Erythroblast (primary cell): ENCODE measurements at regions not wholly inside any gene's neighbourhood (a gene's known extent, or its start where the extent isn't known, plus 50 kb on each side); places are given as distances from the start of the nearest gene placed in this dataset.

Experiments
- DNase-seq, 2 experiments: peaks; one replicate each; lab custom pipeline; 2025; lab: John Stamatoyannopoulos, UW
- GATA1 ChIP-seq: IDR thresholded peaks from 2 replicates; pipeline ENCODE4 v1.6.1; 2011; ENCODE audit warnings: low read depth, mild to moderate bottlenecking, control low read depth, low read length, moderate library complexity
- POLR2A ChIP-seq: IDR thresholded peaks from 2 replicates; pipeline ENCODE4 v1.6.1; 2011; ENCODE audit warnings: mild to moderate bottlenecking, low read length

GRCh38 chr2:12941203-12941602, 224.5 kb downstream of the TRIB2 start:
- no peak for DNase-seq
- TF ChIP-seq GATA1 (no peak), POLR2A (no peak)

GRCh38 chr2:12948231-12948960, 231.7 kb downstream of the TRIB2 start:
- no peak for DNase-seq
- no peak for TF ChIP-seq GATA1
- TF ChIP-seq POLR2A: no peak

DNA sequence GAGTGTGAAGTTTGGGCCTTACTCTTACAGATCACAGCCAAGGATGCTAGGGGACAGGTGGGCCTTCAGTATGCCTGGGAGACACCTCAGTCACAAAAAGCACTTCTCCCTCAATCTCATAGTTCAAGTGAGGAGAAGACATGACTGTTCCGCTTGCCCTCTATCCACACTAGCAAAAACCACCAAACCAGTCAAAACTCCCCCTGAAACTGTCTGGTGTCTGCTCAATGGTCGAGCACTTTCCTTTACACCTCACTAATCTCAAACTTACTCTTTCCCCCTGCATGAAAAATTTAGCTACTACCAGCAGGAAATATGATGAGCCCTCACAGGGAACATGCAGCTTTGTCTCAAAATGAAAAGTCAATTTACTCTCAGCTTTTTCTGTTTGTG, 232.2 kb downstream of the TRIB2 start:
- no peak for TF ChIP-seq GATA1
- no peak for TF ChIP-seq POLR2A
- no peak for DNase-seq

GRCh38 chr2:12949406-12949805, 232.7 kb downstream of the TRIB2 start:
- no peak for DNase-seq
- TF ChIP-seq GATA1: no peak

DNA sequence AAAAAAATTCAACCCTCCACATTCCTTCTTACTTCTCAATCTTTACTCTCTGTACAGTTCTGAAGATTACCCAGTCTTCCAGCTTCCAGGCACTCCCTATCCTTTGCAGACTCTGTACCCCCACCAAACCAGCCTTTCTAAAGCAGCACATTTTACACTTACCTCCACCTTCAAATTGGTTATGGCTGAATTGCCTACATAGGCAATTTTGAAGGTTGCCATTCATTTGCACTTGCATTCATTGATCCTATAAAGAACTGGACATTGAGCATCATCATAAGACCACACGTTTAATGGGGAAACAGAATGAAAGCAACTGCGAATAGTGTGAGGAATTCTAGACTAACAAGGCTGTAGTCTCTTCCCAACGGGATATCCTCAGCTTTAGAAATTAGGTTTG, 233.4 kb downstream of the TRIB2 start:
- no peak for DNase-seq
- no peak for TF ChIP-seq POLR2A
- no peak for TF ChIP-seq GATA1

DNA sequence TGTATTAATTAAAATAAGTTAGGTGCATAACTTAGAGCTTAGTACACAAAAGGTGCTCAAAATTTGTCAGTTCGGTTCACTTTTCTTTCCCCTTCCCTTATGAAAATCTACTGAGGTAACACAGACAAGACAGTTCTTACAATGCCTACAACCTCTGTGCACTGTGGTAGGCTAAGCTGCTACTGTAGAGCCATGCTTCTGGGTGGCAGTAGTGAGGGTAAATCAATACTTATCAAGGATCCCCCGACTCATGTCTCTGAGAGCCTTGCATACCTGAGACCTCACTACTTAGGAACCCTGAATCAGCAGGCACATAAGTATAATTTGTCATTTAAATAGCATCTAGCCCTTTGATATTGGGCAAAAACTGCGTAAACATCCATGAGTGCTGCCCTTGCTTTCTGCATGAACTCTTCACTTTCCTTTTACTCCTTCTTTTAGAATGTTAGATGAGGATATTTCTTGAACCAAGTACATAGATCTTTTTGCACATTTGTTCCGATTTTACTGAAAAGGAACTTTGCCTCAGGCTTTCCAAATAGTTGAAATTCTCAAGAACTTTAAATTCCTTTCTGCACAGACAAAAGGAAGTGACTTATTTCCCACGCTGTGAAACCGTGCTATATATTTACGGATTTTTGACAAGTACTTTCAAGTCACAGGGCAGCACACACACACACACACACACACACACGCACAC, 234.4 kb downstream of the TRIB2 start:
- DNase-seq: no peak
- TF ChIP-seq GATA1 (no peak), POLR2A (no peak)

- DNase-seq: no peak
- TF ChIP-seq POLR2A (no peak), GATA1 (no peak)
Observed at GRCh38 chr2:12951657-12951973, 234.9 kb downstream of the TRIB2 start.

- no peak for TF ChIP-seq POLR2A
- TF ChIP-seq GATA1: no peak
- no peak for DNase-seq
Observed at GRCh38 chr2:12953596-12953995, 236.9 kb downstream of the TRIB2 start.

DNA sequence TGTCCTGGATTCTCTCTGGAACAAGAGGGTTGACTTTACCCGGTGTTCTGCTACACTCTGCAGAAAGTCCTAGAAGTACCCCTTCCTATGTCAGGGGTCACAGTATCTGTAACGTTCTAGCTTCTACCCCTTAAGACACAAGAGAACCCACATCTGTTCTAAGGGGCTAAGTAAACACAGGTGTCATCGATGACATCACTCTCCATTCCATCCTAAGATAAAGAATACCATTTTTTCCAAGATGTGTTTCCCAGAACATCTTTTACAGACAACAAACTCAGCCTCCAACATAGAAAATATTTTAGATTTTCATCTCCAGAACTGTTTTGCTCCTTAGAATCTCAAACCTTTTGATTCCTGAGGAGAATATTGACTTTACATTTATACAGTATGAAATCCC, 239.1 kb downstream of the TRIB2 start:
- no peak for TF ChIP-seq POLR2A
- TF ChIP-seq GATA1: no peak

GRCh38 chr2:12957251-12957650, 240.5 kb downstream of the TRIB2 start:
- no peak for DNase-seq
- no peak for TF ChIP-seq POLR2A
- no peak for TF ChIP-seq GATA1

More for the DNA sequence above, 239.1 kb downstream of the TRIB2 start:
- no peak for DNase-seq

DNA sequence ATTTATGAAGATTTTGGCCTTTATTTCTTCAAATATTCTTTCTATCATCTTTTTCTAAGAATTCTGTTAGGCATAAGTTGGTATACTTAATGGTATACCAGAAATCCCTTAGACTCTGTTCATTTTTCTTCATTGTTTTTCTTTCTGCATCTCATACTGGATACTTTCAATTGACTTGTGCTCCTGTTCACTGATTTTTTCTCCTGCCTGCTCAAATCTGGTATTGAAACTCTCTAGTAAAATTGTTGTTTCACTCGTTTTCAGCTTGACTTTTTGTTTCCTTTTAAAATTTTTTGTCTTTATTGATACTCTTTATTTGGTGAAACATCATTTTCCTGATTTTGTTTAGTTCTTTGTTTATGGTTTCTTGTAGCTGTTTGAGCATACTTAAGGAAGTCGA, 243.2 kb downstream of the TRIB2 start:
- no peak for DNase-seq
- TF ChIP-seq POLR2A (no peak), GATA1 (no peak)

GRCh38 chr2:12960671-12961070, 243.9 kb downstream of the TRIB2 start:
- no peak for TF ChIP-seq POLR2A
- TF ChIP-seq GATA1: no peak
- no peak for DNase-seq

DNA sequence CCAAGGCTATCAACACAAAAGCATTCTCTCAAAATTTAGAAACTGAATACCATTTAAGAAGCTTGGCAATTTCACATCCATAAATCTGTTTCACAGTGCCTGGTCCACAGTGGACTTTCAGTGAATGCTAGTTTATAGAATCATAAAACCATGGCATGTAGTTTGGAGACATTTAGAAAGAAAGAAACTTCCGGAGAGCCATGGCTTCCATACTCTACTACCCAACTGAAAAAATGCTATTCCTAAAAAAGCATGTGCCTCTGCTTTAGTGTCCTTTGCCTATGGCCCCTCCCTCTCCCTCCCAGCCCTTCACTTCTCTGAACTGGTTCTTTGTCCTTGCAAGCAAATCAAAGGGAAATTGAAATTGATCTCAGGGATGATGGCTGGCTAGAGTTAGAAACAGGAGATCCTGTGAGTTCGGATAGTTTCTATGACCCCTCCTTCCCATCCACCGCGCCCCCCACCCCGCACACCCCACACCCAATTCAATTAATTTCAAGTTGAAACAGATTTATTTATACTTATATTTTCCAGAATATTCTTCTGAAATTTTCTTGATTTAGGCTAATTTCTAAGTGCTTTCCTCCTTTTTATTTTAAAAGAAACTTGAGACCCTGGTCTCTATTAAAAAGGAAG, 248.3 kb downstream of the TRIB2 start:
- DNase-seq: peak in 1 of 2 experiments; percentile 31

GRCh38 chr2:12965540-12966269, 249.0 kb downstream of the TRIB2 start:
- DNase-seq: peak; percentile 70 to 73
- no peak for TF ChIP-seq POLR2A
- no peak for TF ChIP-seq GATA1

More for the DNA sequence above, 248.3 kb downstream of the TRIB2 start:
- no peak for TF ChIP-seq POLR2A
- TF ChIP-seq GATA1: no peak
